HL-60 (cell line): ENCODE measurements at regions not wholly inside any gene's neighbourhood (a gene's known extent, or its start where the extent isn't known, plus 50 kb on each side); places are given as distances from the start of the nearest gene placed in this dataset.

ENCODE experiments used
- DNase-seq, 2 experiments: peaks; one replicate each; pipeline ENCODE4 v3.0.0-alpha.2; 2010 to 2020; ENCODE audit warnings: low read depth in 1 of 2, low spot score in 1 of 2
- H3K27ac ChIP-seq: fragments of 250-450 bp; sonication (Bioruptor Pico); replicated peaks from 2 replicates; pipeline ENCODE4 v1.5.1; 2020; ENCODE audit warnings: mild to moderate bottlenecking, moderate library complexity
- H3K27me3 ChIP-seq: fragments of 250-450 bp; sonication (Bioruptor Pico); 2 replicates; pipeline ENCODE4 v1.5.1; 2021; ENCODE audit warnings: mild to moderate bottlenecking, moderate library complexity; ENCODE audit not compliant: insufficient read depth, poor library complexity, severe bottlenecking
- H3K4me3 ChIP-seq: replicated peaks from 2 replicates; pipeline ENCODE4 v1.5.1; 2011; ENCODE audit warnings: mild to moderate bottlenecking, control low read depth, low read length; ENCODE audit not compliant: insufficient read depth
- CTCF ChIP-seq: IDR thresholded peaks from one replicate; pipeline ENCODE4 v1.5.1; 2011; ENCODE audit warnings: low read length, control low read depth, inconsistent platforms; ENCODE audit not compliant: insufficient read depth
- GABPA ChIP-seq: IDR thresholded peaks from 2 replicates; pipeline ENCODE4 v1.6.1; 2012; ENCODE audit warnings: low read depth
- POLR2AphosphoS5 ChIP-seq: IDR thresholded peaks from 2 replicates; pipeline ENCODE4 v1.6.1; 2012; ENCODE audit warnings: low read depth
- SPI1 ChIP-seq: IDR thresholded peaks from 2 replicates; pipeline ENCODE4 v1.6.1; 2012; ENCODE audit warnings: low read depth, mild to moderate bottlenecking, borderline replicate concordance
- TF ChIP-seq, protein P1 (sequence below): IDR thresholded peaks from 2 replicates; pipeline ENCODE4 v1.6.1; 2012; ENCODE audit warnings: low read depth; ENCODE audit not compliant: insufficient replicate concordance

DNA sequence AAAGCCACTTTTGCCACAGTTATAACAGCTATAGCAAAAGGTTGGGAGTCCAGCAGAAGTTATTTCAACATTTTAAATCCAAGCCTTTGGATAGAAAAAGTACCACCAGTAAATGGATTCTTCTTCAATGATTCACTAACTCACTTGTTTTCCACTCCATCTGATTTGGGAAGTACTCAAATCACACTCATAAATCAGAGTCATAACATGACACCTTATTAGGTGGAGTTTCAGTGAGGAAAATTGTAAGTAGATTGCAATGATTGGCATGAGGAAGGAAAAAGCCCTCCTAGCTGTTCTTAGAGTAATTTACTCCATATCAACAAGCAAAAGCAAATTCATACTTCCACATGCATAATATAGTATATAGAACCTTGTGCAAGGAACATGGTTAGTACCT lies 132.9 kb downstream of the NR4A2 start:
- H3K27ac ChIP-seq, result no peak overlapping the region
- no peak for DNase-seq
- no peak for TF ChIP-seq CTCF
- no peak for TF ChIP-seq SPI1
- TF ChIP-seq POLR2AphosphoS5, result no peak
- TF ChIP-seq GABPA, result no peak
- TF ChIP-seq, protein P1, sequence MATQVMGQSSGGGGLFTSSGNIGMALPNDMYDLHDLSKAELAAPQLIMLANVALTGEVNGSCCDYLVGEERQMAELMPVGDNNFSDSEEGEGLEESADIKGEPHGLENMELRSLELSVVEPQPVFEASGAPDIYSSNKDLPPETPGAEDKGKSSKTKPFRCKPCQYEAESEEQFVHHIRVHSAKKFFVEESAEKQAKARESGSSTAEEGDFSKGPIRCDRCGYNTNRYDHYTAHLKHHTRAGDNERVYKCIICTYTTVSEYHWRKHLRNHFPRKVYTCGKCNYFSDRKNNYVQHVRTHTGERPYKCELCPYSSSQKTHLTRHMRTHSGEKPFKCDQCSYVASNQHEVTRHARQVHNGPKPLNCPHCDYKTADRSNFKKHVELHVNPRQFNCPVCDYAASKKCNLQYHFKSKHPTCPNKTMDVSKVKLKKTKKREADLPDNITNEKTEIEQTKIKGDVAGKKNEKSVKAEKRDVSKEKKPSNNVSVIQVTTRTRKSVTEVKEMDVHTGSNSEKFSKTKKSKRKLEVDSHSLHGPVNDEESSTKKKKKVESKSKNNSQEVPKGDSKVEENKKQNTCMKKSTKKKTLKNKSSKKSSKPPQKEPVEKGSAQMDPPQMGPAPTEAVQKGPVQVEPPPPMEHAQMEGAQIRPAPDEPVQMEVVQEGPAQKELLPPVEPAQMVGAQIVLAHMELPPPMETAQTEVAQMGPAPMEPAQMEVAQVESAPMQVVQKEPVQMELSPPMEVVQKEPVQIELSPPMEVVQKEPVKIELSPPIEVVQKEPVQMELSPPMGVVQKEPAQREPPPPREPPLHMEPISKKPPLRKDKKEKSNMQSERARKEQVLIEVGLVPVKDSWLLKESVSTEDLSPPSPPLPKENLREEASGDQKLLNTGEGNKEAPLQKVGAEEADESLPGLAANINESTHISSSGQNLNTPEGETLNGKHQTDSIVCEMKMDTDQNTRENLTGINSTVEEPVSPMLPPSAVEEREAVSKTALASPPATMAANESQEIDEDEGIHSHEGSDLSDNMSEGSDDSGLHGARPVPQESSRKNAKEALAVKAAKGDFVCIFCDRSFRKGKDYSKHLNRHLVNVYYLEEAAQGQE, result no peak
- peaks cover 3% of the 10 kb centered on the region for H3K27me3 ChIP-seq
- H3K4me3 ChIP-seq, result no peak overlapping the region

GRCh38 chr2:156196031-156196430 lies 136.5 kb downstream of the NR4A2 start:
- peaks cover 3% of the 10 kb centered on the region for H3K27me3 ChIP-seq
- H3K27ac ChIP-seq, result no peak overlapping the region
- DNase-seq, result no peak
- TF ChIP-seq, protein P1, result no peak
- no peak overlapping the region for H3K4me3 ChIP-seq

- Histone ChIP-seq H3K27ac (no peak overlapping the region), H3K27me3 (no peaks in the 10 kb centered on the region), H3K4me3 (no peak overlapping the region)
- no peak for DNase-seq
- TF ChIP-seq GABPA (no peak), SPI1 (no peak), POLR2AphosphoS5 (no peak), CTCF (no peak)
- TF ChIP-seq, protein P1, result no peak
Observed at GRCh38 chr2:156192468-156192867, 140.1 kb downstream of the NR4A2 start.

GRCh38 chr2:156191527-156191926 lies 141.0 kb downstream of the NR4A2 start:
- no peak for DNase-seq
- TF ChIP-seq POLR2AphosphoS5 (no peak), CTCF (no peak), GABPA (no peak), SPI1 (no peak)
- TF ChIP-seq, protein P1, result no peak
- Histone ChIP-seq H3K27ac (no peak overlapping the region), H3K27me3 (no peaks in the 10 kb centered on the region), H3K4me3 (no peak overlapping the region)
